ENCODE measurements at regions not wholly inside any gene's neighbourhood (a gene's known extent, or its start where the extent isn't known, plus 50 kb on each side); places are given as distances from the start of the nearest gene placed in this dataset.

GRCh38 chr4:11904846-11905739 is 476.4 kb upstream of the HS3ST1 start:
- Histone ChIP-seq H3K9me3 (ENCODE audit: control insufficient read depth, low read depth, low read length) (no peaks in the 10 kb centered on the region), H3K79me2 (ENCODE audit: control insufficient read depth, insufficient read depth, low read length) (no peaks in the 10 kb centered on the region), H3K4me1 (ENCODE audit: control insufficient read depth, extremely low read depth, insufficient read depth, low read length) (no peaks in the 10 kb centered on the region), H3K4me2 (ENCODE audit: control insufficient read depth, extremely low read depth, insufficient read depth, low read depth, low read length) (no peak overlapping the region), H3K4me3 (ENCODE audit: control insufficient read depth in 2 of 3, extremely low read depth in 1 of 3, insufficient read depth in 2 of 3, low read depth in 1 of 3, low read length in 3 of 3) (no peak overlapping the region), H3K27ac (ENCODE audit: control insufficient read depth, insufficient read depth, low read length) (no peak overlapping the region), H2AFZ (ENCODE audit: control insufficient read depth, low read length) (no peak overlapping the region), H4K20me1 (ENCODE audit: control insufficient read depth, extremely low read depth, insufficient read depth, low read length) (no peaks in the 10 kb centered on the region), H3K27me3 (ENCODE audit: control insufficient read depth, extremely low read depth, insufficient read depth, low read length) (no peaks in the 10 kb centered on the region), H3K9me1 (ENCODE audit: control insufficient read depth, extremely low read depth, insufficient read depth, low read length) (no peaks in the 10 kb centered on the region), H3K9ac (ENCODE audit: control insufficient read depth, extremely low read depth, insufficient read depth, low read length) (no peak overlapping the region), H3K36me3 (ENCODE audit: control insufficient read depth in 2 of 2, extremely low read depth in 1 of 2, insufficient read depth in 2 of 2, low read length in 2 of 2) (no peaks in the 10 kb centered on the region)
- FAIRE-seq (no peak), DNase-seq (ENCODE audit: low read depth, low spot score) (no peak)
- TF ChIP-seq EZH2 (IDR thresholded peaks at IDR 0.05; ENCODE audit: low read length) (no peak), CTCF (optimal IDR thresholded peaks at IDR 0.05 in 1 of 3, IDR thresholded peaks at IDR 0.05 in 1 of 3, conservative IDR thresholded peaks at IDR 0.05 in 1 of 3; ENCODE audit: extremely low read depth in 1 of 3, insufficient read depth in 2 of 3, low read length in 3 of 3) (no peak)
- dilution Hi-C loops (cut with MboI; ENCODE audit: extremely low pct_ligation_motif_present, low sequenced_read_pairs), result no loop called here

GRCh38 chr4:11904117-11904535 is 475.4 kb upstream of the HS3ST1 start:
- TF ChIP-seq CTCF (optimal IDR thresholded peaks at IDR 0.05 in 1 of 3, IDR thresholded peaks at IDR 0.05 in 1 of 3, conservative IDR thresholded peaks at IDR 0.05 in 1 of 3; ENCODE audit: extremely low read depth in 1 of 3, insufficient read depth in 2 of 3, low read length in 3 of 3), result no peak
- no peak for TF ChIP-seq EZH2 (IDR thresholded peaks at IDR 0.05; ENCODE audit: low read length)
- Histone ChIP-seq H3K9me1 (ENCODE audit: control insufficient read depth, extremely low read depth, insufficient read depth, low read length) (no peaks in the 10 kb centered on the region), H3K27me3 (ENCODE audit: control insufficient read depth, extremely low read depth, insufficient read depth, low read length) (no peaks in the 10 kb centered on the region), H3K4me2 (ENCODE audit: control insufficient read depth, extremely low read depth, insufficient read depth, low read depth, low read length) (no peak overlapping the region), H3K4me3 (ENCODE audit: control insufficient read depth in 2 of 3, extremely low read depth in 1 of 3, insufficient read depth in 2 of 3, low read depth in 1 of 3, low read length in 3 of 3) (no peak overlapping the region), H4K20me1 (ENCODE audit: control insufficient read depth, extremely low read depth, insufficient read depth, low read length) (no peaks in the 10 kb centered on the region), H2AFZ (ENCODE audit: control insufficient read depth, low read length) (no peak overlapping the region), H3K9ac (ENCODE audit: control insufficient read depth, extremely low read depth, insufficient read depth, low read length) (no peak overlapping the region), H3K4me1 (ENCODE audit: control insufficient read depth, extremely low read depth, insufficient read depth, low read length) (no peaks in the 10 kb centered on the region), H3K27ac (ENCODE audit: control insufficient read depth, insufficient read depth, low read length) (no peak overlapping the region), H3K9me3 (ENCODE audit: control insufficient read depth, low read depth, low read length) (no peaks in the 10 kb centered on the region), H3K79me2 (ENCODE audit: control insufficient read depth, insufficient read depth, low read length) (no peaks in the 10 kb centered on the region), H3K36me3 (ENCODE audit: control insufficient read depth in 2 of 2, extremely low read depth in 1 of 2, insufficient read depth in 2 of 2, low read length in 2 of 2) (no peaks in the 10 kb centered on the region)
- DNase-seq (ENCODE audit: low read depth, low spot score) (no peak), FAIRE-seq (no peak)
- dilution Hi-C loops (cut with MboI; ENCODE audit: extremely low pct_ligation_motif_present, low sequenced_read_pairs), result no loop called here

Measured in keratinocyte (primary cell).